ENCODE measurements at regions not wholly inside any gene's neighbourhood (a gene's known extent, or its start where the extent isn't known, plus 50 kb on each side); places are given as distances from the start of the nearest gene placed in this dataset.

- H3K4me3 ChIP-seq (ENCODE audit: low read depth, poor library complexity, severe bottlenecking) = no peak overlapping the region
- intact Hi-C loops (cut with DNase I; ENCODE audit: low total_unique reads) = no loop called here
- 97 to 100% methylated on average over 2 of the region's 2 CpGs for WGBS, 2 donors
- TF ChIP-seq POLR2A (IDR thresholded peaks at IDR 0.05) = no peak
- TF ChIP-seq, protein P1, sequence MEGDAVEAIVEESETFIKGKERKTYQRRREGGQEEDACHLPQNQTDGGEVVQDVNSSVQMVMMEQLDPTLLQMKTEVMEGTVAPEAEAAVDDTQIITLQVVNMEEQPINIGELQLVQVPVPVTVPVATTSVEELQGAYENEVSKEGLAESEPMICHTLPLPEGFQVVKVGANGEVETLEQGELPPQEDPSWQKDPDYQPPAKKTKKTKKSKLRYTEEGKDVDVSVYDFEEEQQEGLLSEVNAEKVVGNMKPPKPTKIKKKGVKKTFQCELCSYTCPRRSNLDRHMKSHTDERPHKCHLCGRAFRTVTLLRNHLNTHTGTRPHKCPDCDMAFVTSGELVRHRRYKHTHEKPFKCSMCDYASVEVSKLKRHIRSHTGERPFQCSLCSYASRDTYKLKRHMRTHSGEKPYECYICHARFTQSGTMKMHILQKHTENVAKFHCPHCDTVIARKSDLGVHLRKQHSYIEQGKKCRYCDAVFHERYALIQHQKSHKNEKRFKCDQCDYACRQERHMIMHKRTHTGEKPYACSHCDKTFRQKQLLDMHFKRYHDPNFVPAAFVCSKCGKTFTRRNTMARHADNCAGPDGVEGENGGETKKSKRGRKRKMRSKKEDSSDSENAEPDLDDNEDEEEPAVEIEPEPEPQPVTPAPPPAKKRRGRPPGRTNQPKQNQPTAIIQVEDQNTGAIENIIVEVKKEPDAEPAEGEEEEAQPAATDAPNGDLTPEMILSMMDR (IDR thresholded peaks at IDR 0.05) = no peak
- no peak for DNase-seq (ENCODE audit: low spot score in 2 of 2)
These were observed 159.6 kb upstream of the KLF3 start for GRCh38 chr4:38504396-38504715.

GRCh38 chr4:38509551-38509950 is 154.4 kb upstream of the KLF3 start:
- WGBS, 2 donors = 74 to 89% methylated on average over 5 of the region's 5 CpGs

GRCh38 chr4:38510201-38510600 is 153.8 kb upstream of the KLF3 start:
- no peak overlapping the region for H3K4me3 ChIP-seq (ENCODE audit: low read depth, poor library complexity, severe bottlenecking)
- intact Hi-C loops (cut with DNase I; ENCODE audit: low total_unique reads) = no loop called here
- no peak for DNase-seq (ENCODE audit: low spot score in 2 of 2)
- 83 to 93% methylated on average over 2 of the region's 2 CpGs for WGBS, 2 donors
- TF ChIP-seq, protein P1 (IDR thresholded peaks at IDR 0.05) = no peak
- no peak for TF ChIP-seq POLR2A (IDR thresholded peaks at IDR 0.05)

More at GRCh38 chr4:38509551-38509950, 154.4 kb upstream of the KLF3 start:
- TF ChIP-seq, protein P1 (IDR thresholded peaks at IDR 0.05) = no peak
- TF ChIP-seq POLR2A (IDR thresholded peaks at IDR 0.05) = no peak
- no peak overlapping the region for H3K4me3 ChIP-seq (ENCODE audit: low read depth, poor library complexity, severe bottlenecking)
- intact Hi-C loops (cut with DNase I; ENCODE audit: low total_unique reads) = no loop called here
- no peak for DNase-seq (ENCODE audit: low spot score in 2 of 2)

- intact Hi-C loops (cut with DNase I; ENCODE audit: low total_unique reads) = no loop called here
- DNase-seq (ENCODE audit: low spot score in 2 of 2) = no peak
- H3K4me3 ChIP-seq (ENCODE audit: low read depth, poor library complexity, severe bottlenecking) = no peak overlapping the region
- TF ChIP-seq, protein P1 (IDR thresholded peaks at IDR 0.05) = no peak
- no peak for TF ChIP-seq POLR2A (IDR thresholded peaks at IDR 0.05)
- WGBS, 2 donors = 70 to 90% methylated on average over 5 of the region's 5 CpGs
These were observed 152.3 kb upstream of the KLF3 start for GRCh38 chr4:38511702-38512101.

DNA sequence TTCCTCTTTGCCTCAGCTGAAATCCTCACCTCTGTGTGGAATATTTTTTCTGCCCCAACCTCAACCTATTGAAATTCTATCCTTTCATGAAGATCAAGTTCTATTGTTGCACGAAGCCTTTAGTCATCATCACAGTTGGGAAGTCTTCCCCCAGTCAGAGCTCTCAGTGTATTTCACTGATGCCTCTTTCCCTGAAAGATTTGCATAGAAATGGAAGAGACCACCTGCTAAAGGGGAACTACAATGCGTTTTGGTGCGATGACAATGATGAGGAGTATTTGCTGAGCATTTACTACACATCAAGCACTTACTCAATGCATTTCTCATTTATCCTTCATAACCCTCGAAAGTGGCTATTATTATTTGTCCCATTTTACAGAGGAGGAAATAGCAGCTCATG is 151.2 kb upstream of the KLF3 start:
- H3K4me3 ChIP-seq (ENCODE audit: low read depth, poor library complexity, severe bottlenecking) = no peak overlapping the region
- no peak for DNase-seq (ENCODE audit: low spot score in 2 of 2)
- TF ChIP-seq POLR2A (IDR thresholded peaks at IDR 0.05) = no peak
- TF ChIP-seq, protein P1 (IDR thresholded peaks at IDR 0.05) = no peak
- intact Hi-C loops (cut with DNase I; ENCODE audit: low total_unique reads) = no loop called here
- 81 to 85% methylated on average over 4 of the region's 4 CpGs for WGBS, 2 donors

DNA sequence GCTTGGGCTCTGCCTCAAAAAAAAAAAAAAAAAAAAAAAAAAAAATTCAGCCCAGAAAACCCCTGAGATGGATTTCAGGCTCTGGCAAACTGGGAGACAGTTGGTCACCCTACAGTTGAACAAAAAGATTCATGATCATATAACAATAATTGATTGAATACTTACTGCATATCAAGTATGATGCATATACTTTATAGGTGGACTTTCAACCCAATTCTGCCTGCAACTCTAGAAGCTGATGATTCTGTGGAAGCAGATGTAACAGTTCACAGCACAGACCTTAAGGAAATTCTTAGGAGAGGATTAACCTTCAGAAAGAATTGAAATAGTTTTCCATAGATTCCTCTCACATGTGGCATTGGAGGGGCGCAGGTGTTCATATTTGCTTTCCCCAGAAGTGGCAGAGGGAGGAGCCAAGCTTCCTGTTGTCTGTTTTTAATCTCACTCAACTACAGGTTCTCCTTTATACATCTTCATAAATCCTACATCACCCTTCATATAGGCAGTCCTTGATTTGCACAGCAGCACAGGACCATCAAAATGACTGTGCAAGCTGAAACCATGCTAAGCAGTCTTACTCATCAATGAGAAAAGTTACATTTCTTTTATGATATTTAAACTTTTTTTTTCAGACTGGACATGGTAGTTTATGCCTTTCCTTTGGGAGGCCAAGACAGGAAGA is 149.4 kb upstream of the KLF3 start:
- intact Hi-C loops (cut with DNase I; ENCODE audit: low total_unique reads) = no loop called here
- DNase-seq (ENCODE audit: low spot score in 2 of 2) = no peak
- WGBS, 2 donors = 83 to 87% methylated on average over 1 of the region's 1 CpG
- no peak for TF ChIP-seq POLR2A (IDR thresholded peaks at IDR 0.05)
- TF ChIP-seq, protein P1 (IDR thresholded peaks at IDR 0.05) = no peak
- H3K4me3 ChIP-seq (ENCODE audit: low read depth, poor library complexity, severe bottlenecking) = no peak overlapping the region
